Caco-2 (cell line): ENCODE measurements at regions not wholly inside any gene's neighbourhood (a gene's known extent, or its start where the extent isn't known, plus 50 kb on each side); places are given as distances from the start of the nearest gene placed in this dataset.

ENCODE experiments used
- BruUV-seq: library from RNA; stranded (reverse); fragments of 400-500 nt; replicated peaks from 2 replicates; lab custom pipeline; 2021; lab: Mats Ljungman, UMichigan
- CTCF ChIA-PET: fragments of 300-600 bp; sonication (Branson Sonifier 250); formaldehyde crosslinking; loops from one replicate; lab custom pipeline; 2022; ENCODE audit warnings: antibody characterized with exemption; lab: Charles Lee
- POLR2A ChIA-PET: fragments of 300-600 bp; sonication (Branson Sonifier 250); formaldehyde crosslinking; loops from one replicate; lab custom pipeline; 2022; ENCODE audit warnings: antibody characterized with exemption; lab: Charles Lee
- DNase-seq, 2 experiments: peaks; one replicate each; pipeline versions ENCODE4 v3.0.0 to v3.0.0-alpha.2; 2020 to 2022
- H3K27me3 ChIP-seq: replicated peaks from 2 replicates; pipeline ENCODE4 v1.6.0; 2011; ENCODE audit warnings: low read length; ENCODE audit not compliant: control insufficient read depth, insufficient read depth
- H3K36me3 ChIP-seq: 2 replicates; pipeline ENCODE4 v1.5.1; 2011; ENCODE audit warnings: low read length; ENCODE audit not compliant: control insufficient read depth, insufficient read depth
- H3K4me1 ChIP-seq: fragments of 250-450 bp; sonication (Bioruptor Pico); 2 replicates; pipeline ENCODE4 v1.5.1; 2020; ENCODE audit warnings: mild to moderate bottlenecking
- H3K4me3 ChIP-seq: 2 replicates; pipeline ENCODE4 v1.5.1; 2011; ENCODE audit warnings: low read depth, mild to moderate bottlenecking, control low read depth, low read length
- H3K9me3 ChIP-seq: fragments of 250-450 bp; sonication (Bioruptor Pico); 2 replicates; pipeline ENCODE4 v1.5.1; 2020; ENCODE audit warnings: mild to moderate bottlenecking, moderate library complexity
- H3K27ac Mint-ChIP-seq: one replicate; pipeline ENCODE4 v1.8.0; 2022; ENCODE audit warnings: mixed read lengths; ENCODE audit not compliant: unreplicated experiment
- H3K27me3 Mint-ChIP-seq: one replicate; pipeline ENCODE4 v1.8.0; 2022; ENCODE audit warnings: mixed read lengths; ENCODE audit not compliant: insufficient read depth, unreplicated experiment
- H3K36me3 Mint-ChIP-seq: one replicate; pipeline ENCODE4 v1.8.0; 2022; ENCODE audit warnings: mild to moderate bottlenecking, mixed read lengths; ENCODE audit not compliant: insufficient read depth, unreplicated experiment
- H3K4me1 Mint-ChIP-seq: one replicate; pipeline ENCODE4 v1.8.0; 2022; ENCODE audit warnings: low read depth, mixed read lengths; ENCODE audit not compliant: unreplicated experiment
- H3K4me3 Mint-ChIP-seq: one replicate; pipeline ENCODE4 v1.8.0; 2022; ENCODE audit warnings: mild to moderate bottlenecking, moderate library complexity, mixed read lengths; ENCODE audit not compliant: unreplicated experiment
- H3K9me3 Mint-ChIP-seq: one replicate; pipeline ENCODE4 v1.8.0; 2022; ENCODE audit warnings: mixed read lengths; ENCODE audit not compliant: unreplicated experiment
- CTCF ChIP-seq, 2 experiments: fragments of 200-600 bp in 1 of 2; IDR thresholded peaks; 1 replicate in 1 of 2; 2 replicates in 1 of 2; pipeline versions ENCODE4 v1.5.1 to v1.8.0; 2011 to 2022; ENCODE audit warnings: antibody characterized with exemption in 1 of 2, control low read depth in 1 of 2, inconsistent platforms in 1 of 2, low read depth in 1 of 2, low read length in 1 of 2, mild to moderate bottlenecking in 1 of 2, moderate library complexity in 1 of 2; ENCODE audit not compliant: insufficient read depth in 1 of 2, severe bottlenecking in 1 of 2, unreplicated experiment in 1 of 2
- intact Hi-C: fragments of 100-400 bp; cut with micrococcal nuclease; formaldehyde crosslinking; loops from one replicate; pipeline ENCODE4 v1.10.0; 2022; ENCODE audit not compliant: unreplicated experiment

GRCh38 chr9:86788456-86788855 lies 158.8 kb downstream of the GAS1 start:
- no peak for DNase-seq

GRCh38 chr9:86783884-86784283 lies 163.4 kb downstream of the GAS1 start:
- no peaks in the 10 kb centered on the region for H3K4me1 ChIP-seq
- no peak for TF ChIP-seq CTCF (IDR thresholded peaks at IDR 0.05; ENCODE audit: insufficient read depth in 1 of 2, low read depth in 1 of 2, low read length in 1 of 2, severe bottlenecking in 1 of 2, unreplicated experiment in 1 of 2)
- no peaks in the 10 kb centered on the region for H3K36me3 ChIP-seq
- BruUV-seq, result no TSS peak
- intact Hi-C loops, result no loop called here
- Mint-ChIP-seq H3K27ac (no peak overlapping the region), H3K4me1 (no peaks in the 10 kb centered on the region), H3K4me3 (no peak overlapping the region), H3K9me3 (no peaks in the 10 kb centered on the region), H3K27me3 (peaks cover 15% of the 10 kb centered on the region), H3K36me3 (no peaks in the 10 kb centered on the region)
- DNase-seq, result no peak
- no peaks in the 10 kb centered on the region for H3K27me3 ChIP-seq
- CTCF ChIA-PET, result no interaction called here
- no peaks in the 10 kb centered on the region for H3K9me3 ChIP-seq
- H3K4me3 ChIP-seq, result no peak overlapping the region
- POLR2A ChIA-PET, result no interaction called here

More at GRCh38 chr9:86788456-86788855, 158.8 kb downstream of the GAS1 start:
- Histone ChIP-seq H3K9me3 (no peaks in the 10 kb centered on the region), H3K27me3 (no peaks in the 10 kb centered on the region), H3K36me3 (no peaks in the 10 kb centered on the region), H3K4me3 (no peak overlapping the region), H3K4me1 (no peaks in the 10 kb centered on the region)
- no peak overlapping the region for H3K4me3 Mint-ChIP-seq
- intact Hi-C loops, result no loop called here
- no peak for TF ChIP-seq CTCF (IDR thresholded peaks at IDR 0.05; ENCODE audit: insufficient read depth in 1 of 2, low read depth in 1 of 2, low read length in 1 of 2, severe bottlenecking in 1 of 2, unreplicated experiment in 1 of 2)
- ChIA-PET POLR2A (no interaction called here), CTCF (no interaction called here)
- H3K27me3 Mint-ChIP-seq, result peaks cover 15% of the 10 kb centered on the region
- H3K9me3 Mint-ChIP-seq, result no peaks in the 10 kb centered on the region
- no TSS peak for BruUV-seq
- no peaks in the 10 kb centered on the region for H3K4me1 Mint-ChIP-seq
- H3K27ac Mint-ChIP-seq, result no peak overlapping the region
- no peaks in the 10 kb centered on the region for H3K36me3 Mint-ChIP-seq

- Histone ChIP-seq H3K36me3 (no peaks in the 10 kb centered on the region), H3K4me1 (no peaks in the 10 kb centered on the region), H3K27me3 (no peaks in the 10 kb centered on the region), H3K9me3 (no peaks in the 10 kb centered on the region), H3K4me3 (no peak overlapping the region)
- Mint-ChIP-seq H3K4me3 (no peak overlapping the region), H3K4me1 (no peaks in the 10 kb centered on the region), H3K27me3 (peaks cover 14% of the 10 kb centered on the region), H3K27ac (no peak overlapping the region), H3K36me3 (no peaks in the 10 kb centered on the region), H3K9me3 (no peaks in the 10 kb centered on the region)
- POLR2A ChIA-PET, result no interaction called here
- DNase-seq, result no peak
- BruUV-seq, result no TSS peak
- intact Hi-C loops, result no loop called here
- no peak for TF ChIP-seq CTCF (IDR thresholded peaks at IDR 0.05; ENCODE audit: insufficient read depth in 1 of 2, low read depth in 1 of 2, low read length in 1 of 2, severe bottlenecking in 1 of 2, unreplicated experiment in 1 of 2)
- CTCF ChIA-PET, result no interaction called here
Observed at GRCh38 chr9:86782831-86783230, 164.5 kb downstream of the GAS1 start.
